Fibroblast of upper back skin (primary cell): ENCODE measurements at regions not wholly inside any gene's neighbourhood (a gene's known extent, or its start where the extent isn't known, plus 50 kb on each side); places are given as distances from the start of the nearest gene placed in this dataset.

ENCODE experiments used
- DNase-seq: peaks from one replicate; pipeline ENCODE4 v3.0.0-alpha.2; 2013

GRCh38 chr5:54634089-54634488 is 116.5 kb downstream of the SNX18 start:
- DNase-seq, result no peak

GRCh38 chr5:54632131-54632701 is 114.7 kb downstream of the SNX18 start:
- no peak for DNase-seq

GRCh38 chr5:54630738-54631359 is 113.3 kb downstream of the SNX18 start:
- DNase-seq, result peak; percentile 29

GRCh38 chr5:54629115-54629514 is 111.6 kb downstream of the SNX18 start:
- DNase-seq, result no peak

- DNase-seq, result no peak
Measured at GRCh38 chr5:54628050-54628449, 110.5 kb downstream of the SNX18 start.

GRCh38 chr5:54626407-54626806 is 108.8 kb downstream of the SNX18 start:
- DNase-seq, result no peak

GRCh38 chr5:54624805-54625568 is 107.4 kb downstream of the SNX18 start:
- DNase-seq, result peak; percentile 88

GRCh38 chr5:54621709-54622108 is 104.2 kb downstream of the SNX18 start:
- no peak for DNase-seq

GRCh38 chr5:54621048-54621447 is 103.5 kb downstream of the SNX18 start:
- no peak for DNase-seq

GRCh38 chr5:54620141-54620933 is 102.8 kb downstream of the SNX18 start:
- peak; percentile 25 for DNase-seq

- DNase-seq, result no peak
Measured at GRCh38 chr5:54619731-54620130, 102.2 kb downstream of the SNX18 start.

- DNase-seq, result no peak
Measured at GRCh38 chr5:54616518-54617220, 99.1 kb downstream of the SNX18 start.

GRCh38 chr5:54616031-54616430 is 98.5 kb downstream of the SNX18 start:
- peak; percentile 62 for DNase-seq

- no peak for DNase-seq
Measured at GRCh38 chr5:54615381-54615780, 97.8 kb downstream of the SNX18 start.

- DNase-seq, result no peak
Measured at GRCh38 chr5:54612711-54613110, 95.2 kb downstream of the SNX18 start.

GRCh38 chr5:54611290-54611951 is 93.9 kb downstream of the SNX18 start:
- DNase-seq, result peak; percentile 51

GRCh38 chr5:54610197-54610944 is 92.8 kb downstream of the SNX18 start:
- DNase-seq, result peak; percentile 44

- no peak for DNase-seq
Measured at GRCh38 chr5:54608423-54609085, 91.0 kb downstream of the SNX18 start.

GRCh38 chr5:54607006-54607405 is 89.4 kb downstream of the SNX18 start:
- no peak for DNase-seq

- DNase-seq, result peak; percentile 77
Measured at GRCh38 chr5:54603372-54603771, 85.8 kb downstream of the SNX18 start.

GRCh38 chr5:54602475-54602874 is 84.9 kb downstream of the SNX18 start:
- no peak for DNase-seq
